Skeletal muscle satellite cell (primary cell): ENCODE measurements at regions not wholly inside any gene's neighbourhood (a gene's known extent, or its start where the extent isn't known, plus 50 kb on each side); places are given as distances from the start of the nearest gene placed in this dataset.

Source experiments
- H3K27me3 ChIP-seq: 2 replicates; pipeline ENCODE4 v1.7.0; 2013; ENCODE audit warnings: low read length; ENCODE audit not compliant: control insufficient read depth, insufficient read depth
- H3K36me3 ChIP-seq: 2 replicates; pipeline ENCODE4 v1.7.0; 2013; ENCODE audit warnings: mild to moderate bottlenecking, control low read depth, low read length; ENCODE audit not compliant: insufficient read depth
- H3K4me1 ChIP-seq: 2 replicates; pipeline ENCODE4 v1.7.0; 2013; ENCODE audit warnings: low read length; ENCODE audit not compliant: control insufficient read depth, insufficient read depth
- H3K4me2 ChIP-seq: 2 replicates; pipeline ENCODE4 v1.7.0; 2013; ENCODE audit warnings: mild to moderate bottlenecking, low read length
- H3K4me3 ChIP-seq: 2 replicates; pipeline ENCODE4 v1.7.0; 2013; ENCODE audit warnings: low read length
- H3K9ac ChIP-seq: 2 replicates; pipeline ENCODE4 v1.7.0; 2013; ENCODE audit warnings: mild to moderate bottlenecking, low read depth, low read length, moderate library complexity
- H3K9me3 ChIP-seq: replicated peaks from 2 replicates; pipeline ENCODE4 v1.7.0; 2013; ENCODE audit warnings: mild to moderate bottlenecking, control low read depth, low read length

- Histone ChIP-seq H3K4me3 (no peak overlapping the region), H3K4me1 (no peaks in the 10 kb centered on the region), H3K9me3 (no peaks in the 10 kb centered on the region), H3K27me3 (no peaks in the 10 kb centered on the region), H3K9ac (no peak overlapping the region), H3K36me3 (peaks cover 15% of the 10 kb centered on the region), H3K4me2 (no peak overlapping the region)
These were observed 226.0 kb upstream of the TPM1 start for GRCh38 chr15:62816342-62817069.

DNA sequence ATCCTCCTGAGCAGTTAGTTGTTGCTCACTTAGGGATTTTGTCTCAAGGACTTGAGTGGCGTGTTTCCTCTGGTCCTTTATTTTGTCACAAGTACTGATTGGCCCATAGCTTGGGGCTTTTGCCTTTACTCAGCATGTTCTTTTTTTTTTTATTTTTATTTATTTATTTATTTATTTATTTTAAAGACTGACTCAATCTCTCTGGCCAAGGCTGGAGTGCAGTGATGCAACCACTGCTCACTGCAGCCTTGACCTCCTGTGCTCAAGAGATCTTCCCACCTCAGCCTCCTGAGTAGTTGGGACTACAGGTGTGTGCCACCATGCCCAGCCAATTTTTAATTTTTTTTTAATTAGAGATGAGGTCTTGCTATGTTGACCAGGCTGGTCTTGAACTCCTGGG is 223.9 kb upstream of the TPM1 start:
- Histone ChIP-seq H3K9me3 (no peaks in the 10 kb centered on the region), H3K36me3 (peaks cover 11% of the 10 kb centered on the region), H3K27me3 (no peaks in the 10 kb centered on the region), H3K4me3 (no peak overlapping the region), H3K9ac (no peak overlapping the region), H3K4me1 (peaks cover 4% of the 10 kb centered on the region), H3K4me2 (no peak overlapping the region)

DNA sequence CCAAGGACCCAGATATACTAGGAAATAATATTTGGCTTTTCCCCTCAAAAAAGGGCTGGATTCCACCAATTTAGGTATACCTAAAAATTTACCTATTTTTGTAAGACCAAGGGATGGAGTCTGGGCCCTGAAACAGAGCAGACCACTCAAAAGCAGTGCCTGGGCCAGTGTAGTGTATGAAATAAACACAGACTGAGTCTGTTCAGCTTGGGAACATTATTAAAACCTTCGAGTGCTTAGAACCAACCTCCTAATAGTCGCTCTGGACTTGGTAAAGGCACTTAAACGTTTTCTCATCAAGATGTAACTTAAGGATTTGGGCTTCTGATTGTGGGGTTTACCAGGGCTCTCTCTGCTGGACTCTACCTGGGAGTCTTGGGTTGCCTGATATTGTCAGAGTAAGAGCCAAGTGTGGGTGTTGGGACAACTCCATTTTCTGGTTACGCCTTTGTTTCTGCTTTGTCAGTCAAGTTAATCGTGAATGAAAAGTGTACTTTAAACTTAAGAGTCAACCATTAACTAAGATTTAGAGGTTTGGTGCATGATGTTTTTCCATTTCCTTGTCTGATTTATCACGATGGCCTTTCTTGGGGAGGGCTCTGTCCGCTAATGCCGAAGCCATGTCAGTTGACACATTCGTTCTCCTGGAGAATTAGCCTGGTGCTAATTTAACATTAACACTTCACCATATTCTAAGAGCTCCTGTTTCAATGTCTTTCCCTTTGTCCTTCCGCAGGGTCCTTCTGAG is 221.0 kb upstream of the TPM1 start:
- no peak overlapping the region for H3K9ac ChIP-seq
- no peak overlapping the region for H3K4me2 ChIP-seq
- peaks cover 22% of the 10 kb centered on the region for H3K4me1 ChIP-seq
- no peak overlapping the region for H3K4me3 ChIP-seq
- no peaks in the 10 kb centered on the region for H3K9me3 ChIP-seq
- H3K36me3 ChIP-seq, result peaks cover 11% of the 10 kb centered on the region
- H3K27me3 ChIP-seq, result no peaks in the 10 kb centered on the region

GRCh38 chr15:62822228-62822627 is 220.3 kb upstream of the TPM1 start:
- peaks cover 22% of the 10 kb centered on the region for H3K4me1 ChIP-seq
- no peaks in the 10 kb centered on the region for H3K27me3 ChIP-seq
- H3K36me3 ChIP-seq, result peaks cover 11% of the 10 kb centered on the region
- no peak overlapping the region for H3K9ac ChIP-seq
- H3K4me2 ChIP-seq, result no peak overlapping the region
- no peak overlapping the region for H3K4me3 ChIP-seq
- no peaks in the 10 kb centered on the region for H3K9me3 ChIP-seq

- H3K9me3 ChIP-seq, result no peaks in the 10 kb centered on the region
- H3K4me1 ChIP-seq, result peaks cover 22% of the 10 kb centered on the region
- no peak overlapping the region for H3K4me2 ChIP-seq
- H3K36me3 ChIP-seq, result peaks cover 7% of the 10 kb centered on the region
- H3K27me3 ChIP-seq, result no peaks in the 10 kb centered on the region
- no peak overlapping the region for H3K4me3 ChIP-seq
- H3K9ac ChIP-seq, result no peak overlapping the region
These were observed 219.0 kb upstream of the TPM1 start for GRCh38 chr15:62823561-62823960.

DNA sequence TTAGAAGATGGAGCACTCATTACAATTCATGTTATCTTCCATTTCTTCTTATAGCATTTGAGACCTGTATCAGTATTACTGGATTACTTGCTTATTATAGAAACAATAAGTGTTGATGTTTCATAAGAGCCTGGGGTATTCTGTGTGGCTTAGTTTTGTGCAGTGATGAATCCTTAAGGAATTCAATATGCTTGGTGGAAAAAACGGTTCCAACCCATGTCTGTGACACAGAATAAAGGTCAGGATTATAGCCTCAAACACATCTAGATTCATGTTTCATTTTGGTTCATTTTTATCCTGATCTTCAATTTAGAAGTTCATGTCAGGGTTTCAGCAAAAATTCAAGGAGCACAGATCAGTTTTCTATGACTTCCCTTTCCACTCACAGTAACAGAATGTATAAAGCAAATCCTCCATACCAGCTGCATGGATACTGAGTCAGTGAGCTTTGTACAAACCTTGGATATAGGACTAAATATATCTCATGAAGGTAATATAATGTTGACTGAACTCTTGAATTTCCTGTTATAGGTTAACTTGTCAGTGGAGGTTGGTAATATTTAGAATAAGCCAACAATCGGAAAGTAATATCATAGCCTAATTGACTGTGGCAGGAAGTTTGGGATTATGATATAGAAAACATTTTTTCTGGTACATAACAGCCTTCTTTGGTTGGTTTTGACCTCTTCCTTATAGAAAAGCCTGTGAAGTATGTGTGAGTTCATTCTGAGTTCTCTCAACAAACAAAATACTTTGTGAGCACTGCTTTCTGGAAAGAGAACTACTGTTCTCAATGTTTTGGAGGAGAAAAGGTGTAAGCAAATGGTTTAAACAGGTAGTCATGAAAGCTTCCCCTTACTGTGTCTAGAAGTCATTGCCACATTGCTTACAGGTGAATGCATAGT is 218.2 kb upstream of the TPM1 start:
- Histone ChIP-seq H3K4me1 (peaks cover 22% of the 10 kb centered on the region), H3K9ac (no peak overlapping the region), H3K4me2 (peak overlapping the region; percentile 46), H3K9me3 (no peaks in the 10 kb centered on the region), H3K27me3 (no peaks in the 10 kb centered on the region), H3K36me3 (peaks cover 7% of the 10 kb centered on the region), H3K4me3 (no peak overlapping the region)

DNA sequence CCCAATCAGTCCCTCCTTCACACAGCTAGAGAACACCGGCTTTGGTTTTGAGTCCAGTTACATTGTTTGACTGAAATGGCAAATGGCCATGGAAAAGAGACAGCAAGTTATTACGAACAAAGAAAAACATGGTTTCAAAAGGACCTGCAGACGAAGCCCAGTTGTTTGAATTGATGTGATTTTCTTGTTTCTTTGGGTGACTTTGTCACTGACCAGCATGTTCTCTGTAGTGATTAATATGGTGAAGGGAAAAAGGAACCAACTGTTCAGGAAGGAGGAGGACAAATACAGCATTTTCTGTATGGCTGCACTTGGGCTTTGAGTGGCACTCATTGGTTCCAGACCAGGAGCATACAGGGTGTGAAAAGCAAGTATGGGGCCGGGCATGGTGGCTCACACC is 217.4 kb upstream of the TPM1 start:
- no peak overlapping the region for H3K9ac ChIP-seq
- no peak overlapping the region for H3K4me3 ChIP-seq

GRCh38 chr15:62826561-62826960 is 216.0 kb upstream of the TPM1 start:
- Histone ChIP-seq H3K27me3 (no peaks in the 10 kb centered on the region), H3K4me3 (no peak overlapping the region), H3K9me3 (no peaks in the 10 kb centered on the region), H3K36me3 (no peaks in the 10 kb centered on the region), H3K4me1 (peaks cover 22% of the 10 kb centered on the region), H3K9ac (no peak overlapping the region), H3K4me2 (no peak overlapping the region)

More for the DNA sequence above, 217.4 kb upstream of the TPM1 start:
- Histone ChIP-seq H3K36me3 (peaks cover 6% of the 10 kb centered on the region), H3K4me2 (no peak overlapping the region), H3K27me3 (no peaks in the 10 kb centered on the region), H3K4me1 (peaks cover 22% of the 10 kb centered on the region), H3K9me3 (no peaks in the 10 kb centered on the region)

- Histone ChIP-seq H3K9me3 (no peaks in the 10 kb centered on the region), H3K27me3 (no peaks in the 10 kb centered on the region), H3K4me1 (peaks cover 20% of the 10 kb centered on the region)
These were observed 214.2 kb upstream of the TPM1 start for GRCh38 chr15:62828364-62828763.

GRCh38 chr15:62832231-62832630 is 210.3 kb upstream of the TPM1 start:
- no peak overlapping the region for H3K4me3 ChIP-seq
- H3K36me3 ChIP-seq, result peaks cover 11% of the 10 kb centered on the region
- H3K4me1 ChIP-seq, result no peaks in the 10 kb centered on the region
- H3K4me2 ChIP-seq, result no peak overlapping the region
- no peak overlapping the region for H3K9ac ChIP-seq
- H3K27me3 ChIP-seq, result no peaks in the 10 kb centered on the region
- no peaks in the 10 kb centered on the region for H3K9me3 ChIP-seq

More at GRCh38 chr15:62828364-62828763, 214.2 kb upstream of the TPM1 start:
- H3K4me3 ChIP-seq, result no peak overlapping the region
- no peaks in the 10 kb centered on the region for H3K36me3 ChIP-seq
- H3K4me2 ChIP-seq, result no peak overlapping the region
- no peak overlapping the region for H3K9ac ChIP-seq

DNA sequence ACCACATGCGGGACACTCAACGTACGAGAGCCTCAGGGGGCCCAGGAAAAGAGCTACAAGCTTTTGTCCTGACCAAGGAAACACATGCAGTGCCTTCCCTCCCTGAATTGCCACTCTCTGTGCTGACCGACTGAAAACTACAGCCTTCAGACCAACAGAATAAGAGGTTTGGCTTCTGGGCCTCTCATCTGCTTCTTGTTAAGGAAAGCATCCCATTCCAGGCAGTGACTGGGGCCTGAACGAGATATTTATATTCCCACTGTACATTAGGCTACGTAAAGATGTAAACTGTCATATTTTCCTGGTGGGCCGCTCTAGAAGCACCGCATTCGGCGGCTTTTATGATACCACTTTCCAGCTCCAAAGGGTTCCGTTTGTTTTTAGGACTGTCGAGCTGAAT is 208.9 kb upstream of the TPM1 start:
- H3K36me3 ChIP-seq, result peaks cover 11% of the 10 kb centered on the region
- no peak overlapping the region for H3K4me2 ChIP-seq
- no peaks in the 10 kb centered on the region for H3K9me3 ChIP-seq
- H3K4me1 ChIP-seq, result no peaks in the 10 kb centered on the region
- no peaks in the 10 kb centered on the region for H3K27me3 ChIP-seq
- H3K4me3 ChIP-seq, result no peak overlapping the region
- H3K9ac ChIP-seq, result no peak overlapping the region
